ENCODE measurements at regions not wholly inside any gene's neighbourhood (a gene's known extent, or its start where the extent isn't known, plus 50 kb on each side); places are given as distances from the start of the nearest gene placed in this dataset.

GRCh38 chr20:51305316-51306052 is 237.0 kb downstream of the NFATC2 start:
- Histone ChIP-seq H3K9me3 (ENCODE audit: control insufficient read depth, low read length) (peaks cover 44% of the 10 kb centered on the region), H3K4me3 (ENCODE audit: extremely low read depth, insufficient read depth, low read length, poor library complexity, severe bottlenecking) (no peak overlapping the region), H3K36me3 (ENCODE audit: control insufficient read depth, insufficient read depth, low read length) (no peaks in the 10 kb centered on the region), H3K27ac (ENCODE audit: low read depth, low read length, severe bottlenecking) (no peak overlapping the region), H3K4me1 (ENCODE audit: control insufficient read depth, insufficient read depth, low read length, poor library complexity, severe bottlenecking) (peaks cover 8% of the 10 kb centered on the region)
- 69 to 79% methylated on average over 2 to 3 of the region's 6 CpGs for WGBS, 2 experiments (ENCODE audit: insufficient coverage in 2 of 2)

- 96 to 98% methylated on average over 8 to 9 of the region's 11 CpGs for WGBS, 2 experiments (ENCODE audit: insufficient coverage in 2 of 2)
- Histone ChIP-seq H3K27ac (ENCODE audit: low read depth, low read length, severe bottlenecking) (no peak overlapping the region), H3K36me3 (ENCODE audit: control insufficient read depth, insufficient read depth, low read length) (no peaks in the 10 kb centered on the region), H3K4me3 (ENCODE audit: extremely low read depth, insufficient read depth, low read length, poor library complexity, severe bottlenecking) (no peak overlapping the region), H3K4me1 (ENCODE audit: control insufficient read depth, insufficient read depth, low read length, poor library complexity, severe bottlenecking) (peaks cover 8% of the 10 kb centered on the region), H3K9me3 (ENCODE audit: control insufficient read depth, low read length) (peaks cover 39% of the 10 kb centered on the region)
These were observed 238.5 kb downstream of the NFATC2 start for GRCh38 chr20:51303731-51304670.

- H3K9me3 ChIP-seq (ENCODE audit: control insufficient read depth, low read length), result peaks cover 39% of the 10 kb centered on the region
- H3K4me1 ChIP-seq (ENCODE audit: control insufficient read depth, insufficient read depth, low read length, poor library complexity, severe bottlenecking), result peaks cover 4% of the 10 kb centered on the region
- 89 to 100% methylated on average over 1 of the region's 4 CpGs for WGBS, 2 experiments (ENCODE audit: insufficient coverage in 2 of 2)
- no peak overlapping the region for H3K4me3 ChIP-seq (ENCODE audit: extremely low read depth, insufficient read depth, low read length, poor library complexity, severe bottlenecking)
- H3K27ac ChIP-seq (ENCODE audit: low read depth, low read length, severe bottlenecking), result no peak overlapping the region
- H3K36me3 ChIP-seq (ENCODE audit: control insufficient read depth, insufficient read depth, low read length), result no peaks in the 10 kb centered on the region
These were observed 241.5 kb downstream of the NFATC2 start for GRCh38 chr20:51301026-51301425.

GRCh38 chr20:51300104-51300503 is 242.4 kb downstream of the NFATC2 start:
- H3K4me3 ChIP-seq (ENCODE audit: extremely low read depth, insufficient read depth, low read length, poor library complexity, severe bottlenecking), result no peak overlapping the region
- WGBS, 2 experiments (ENCODE audit: insufficient coverage in 2 of 2), result 68 to 91% methylated on average over 2 of the region's 2 CpGs
- no peak overlapping the region for H3K27ac ChIP-seq (ENCODE audit: low read depth, low read length, severe bottlenecking)
- peaks cover 39% of the 10 kb centered on the region for H3K9me3 ChIP-seq (ENCODE audit: control insufficient read depth, low read length)
- no peaks in the 10 kb centered on the region for H3K36me3 ChIP-seq (ENCODE audit: control insufficient read depth, insufficient read depth, low read length)
- peaks cover 1% of the 10 kb centered on the region for H3K4me1 ChIP-seq (ENCODE audit: control insufficient read depth, insufficient read depth, low read length, poor library complexity, severe bottlenecking)

GRCh38 chr20:51299413-51299812 is 243.1 kb downstream of the NFATC2 start:
- Histone ChIP-seq H3K9me3 (ENCODE audit: control insufficient read depth, low read length) (peaks cover 36% of the 10 kb centered on the region), H3K4me3 (ENCODE audit: extremely low read depth, insufficient read depth, low read length, poor library complexity, severe bottlenecking) (no peak overlapping the region), H3K27ac (ENCODE audit: low read depth, low read length, severe bottlenecking) (no peak overlapping the region), H3K36me3 (ENCODE audit: control insufficient read depth, insufficient read depth, low read length) (no peaks in the 10 kb centered on the region), H3K4me1 (ENCODE audit: control insufficient read depth, insufficient read depth, low read length, poor library complexity, severe bottlenecking) (no peaks in the 10 kb centered on the region)
- no CpG with 5 or more reads among the region's 1 CpG for WGBS, 2 experiments (ENCODE audit: insufficient coverage in 2 of 2)

GRCh38 chr20:51298141-51298749 is 244.3 kb downstream of the NFATC2 start:
- 90 to 100% methylated on average over 2 to 5 of the region's 9 CpGs for WGBS, 2 experiments (ENCODE audit: insufficient coverage in 2 of 2)
- Histone ChIP-seq H3K4me3 (ENCODE audit: extremely low read depth, insufficient read depth, low read length, poor library complexity, severe bottlenecking) (no peak overlapping the region), H3K36me3 (ENCODE audit: control insufficient read depth, insufficient read depth, low read length) (no peaks in the 10 kb centered on the region), H3K27ac (ENCODE audit: low read depth, low read length, severe bottlenecking) (no peak overlapping the region), H3K4me1 (ENCODE audit: control insufficient read depth, insufficient read depth, low read length, poor library complexity, severe bottlenecking) (no peaks in the 10 kb centered on the region), H3K9me3 (ENCODE audit: control insufficient read depth, low read length) (peaks cover 24% of the 10 kb centered on the region)

GRCh38 chr20:51287628-51288413 is 254.7 kb downstream of the NFATC2 start:
- no peaks in the 10 kb centered on the region for H3K36me3 ChIP-seq (ENCODE audit: control insufficient read depth, insufficient read depth, low read length)
- H3K9me3 ChIP-seq (ENCODE audit: control insufficient read depth, low read length), result peaks cover 8% of the 10 kb centered on the region
- H3K27ac ChIP-seq (ENCODE audit: low read depth, low read length, severe bottlenecking), result no peak overlapping the region
- WGBS, 2 experiments (ENCODE audit: insufficient coverage in 2 of 2), result 84 to 100% methylated on average over 1 to 3 of the region's 5 CpGs
- H3K4me3 ChIP-seq (ENCODE audit: extremely low read depth, insufficient read depth, low read length, poor library complexity, severe bottlenecking), result no peak overlapping the region
- H3K4me1 ChIP-seq (ENCODE audit: control insufficient read depth, insufficient read depth, low read length, poor library complexity, severe bottlenecking), result peaks cover 3% of the 10 kb centered on the region

- no CpG with 5 or more reads among the region's 1 CpG for WGBS, 2 experiments (ENCODE audit: insufficient coverage in 2 of 2)
- Histone ChIP-seq H3K4me3 (ENCODE audit: extremely low read depth, insufficient read depth, low read length, poor library complexity, severe bottlenecking) (no peak overlapping the region), H3K36me3 (ENCODE audit: control insufficient read depth, insufficient read depth, low read length) (no peaks in the 10 kb centered on the region), H3K9me3 (ENCODE audit: control insufficient read depth, low read length) (peaks cover 8% of the 10 kb centered on the region), H3K27ac (ENCODE audit: low read depth, low read length, severe bottlenecking) (no peak overlapping the region), H3K4me1 (ENCODE audit: control insufficient read depth, insufficient read depth, low read length, poor library complexity, severe bottlenecking) (peaks cover 3% of the 10 kb centered on the region)
These were observed 255.8 kb downstream of the NFATC2 start for GRCh38 chr20:51286758-51287157.

GRCh38 chr20:51285684-51286083 is 256.8 kb downstream of the NFATC2 start:
- peaks cover 3% of the 10 kb centered on the region for H3K4me1 ChIP-seq (ENCODE audit: control insufficient read depth, insufficient read depth, low read length, poor library complexity, severe bottlenecking)
- no peak overlapping the region for H3K4me3 ChIP-seq (ENCODE audit: extremely low read depth, insufficient read depth, low read length, poor library complexity, severe bottlenecking)
- peaks cover 8% of the 10 kb centered on the region for H3K9me3 ChIP-seq (ENCODE audit: control insufficient read depth, low read length)
- H3K36me3 ChIP-seq (ENCODE audit: control insufficient read depth, insufficient read depth, low read length), result no peaks in the 10 kb centered on the region
- H3K27ac ChIP-seq (ENCODE audit: low read depth, low read length, severe bottlenecking), result no peak overlapping the region
- 78 to 89% methylated on average over 3 to 4 of the region's 4 CpGs for WGBS, 2 experiments (ENCODE audit: insufficient coverage in 2 of 2)

- Histone ChIP-seq H3K4me1 (ENCODE audit: control insufficient read depth, insufficient read depth, low read length, poor library complexity, severe bottlenecking) (peaks cover 3% of the 10 kb centered on the region), H3K27ac (ENCODE audit: low read depth, low read length, severe bottlenecking) (no peak overlapping the region), H3K9me3 (ENCODE audit: control insufficient read depth, low read length) (peaks cover 8% of the 10 kb centered on the region), H3K36me3 (ENCODE audit: control insufficient read depth, insufficient read depth, low read length) (no peaks in the 10 kb centered on the region), H3K4me3 (ENCODE audit: extremely low read depth, insufficient read depth, low read length, poor library complexity, severe bottlenecking) (no peak overlapping the region)
- WGBS, 2 experiments (ENCODE audit: insufficient coverage in 2 of 2), result 87 to 88% methylated on average over 3 to 6 of the region's 6 CpGs
These were observed 257.6 kb downstream of the NFATC2 start for GRCh38 chr20:51284871-51285270.
